GM12891 (cell line): ENCODE measurements at regions not wholly inside any gene's neighbourhood (a gene's known extent, or its start where the extent isn't known, plus 50 kb on each side); places are given as distances from the start of the nearest gene placed in this dataset.

Experiments
- PAX5 ChIP-seq: IDR thresholded peaks from 2 replicates; pipeline ENCODE4 v1.6.1; 2011; ENCODE audit warnings: low read length, moderate library complexity, mild to moderate bottlenecking; ENCODE audit not compliant: insufficient read depth, severe bottlenecking
- POLR2A ChIP-seq: IDR thresholded peaks from 2 replicates; pipeline ENCODE4 v1.6.1; 2011; ENCODE audit warnings: low read depth, low read length, control low read depth
- POLR2AphosphoS5 ChIP-seq: IDR thresholded peaks from 2 replicates; pipeline ENCODE4 v1.6.1; 2011; ENCODE audit warnings: low read depth, low read length, control low read depth
- POU2F2 ChIP-seq: IDR thresholded peaks from 2 replicates; pipeline ENCODE4 v1.6.1; 2011; ENCODE audit warnings: low read depth, mild to moderate bottlenecking, control low read depth, low read length, moderate library complexity
- SPI1 ChIP-seq: IDR thresholded peaks from 2 replicates; pipeline ENCODE4 v1.6.1; 2011; ENCODE audit warnings: low read depth, low read length, control low read depth
- TAF1 ChIP-seq: IDR thresholded peaks from 2 replicates; pipeline ENCODE4 v1.6.1; 2011; ENCODE audit warnings: low read depth, low read length, control low read depth

GRCh38 chr3:152586974-152587373 lies 248.0 kb upstream of the P2RY1 start:
- no peak for TF ChIP-seq POLR2A
- TF ChIP-seq POLR2AphosphoS5: no peak
- no peak for TF ChIP-seq TAF1
- no peak for TF ChIP-seq POU2F2
- no peak for TF ChIP-seq PAX5
- no peak for TF ChIP-seq SPI1
